NT2/D1 (cell line): ENCODE measurements at regions not wholly inside any gene's neighbourhood (a gene's known extent, or its start where the extent isn't known, plus 50 kb on each side); places are given as distances from the start of the nearest gene placed in this dataset.
A peak's percentile ranks its signal among the peaks of the same experiment; 100 is the strongest.

Experiments used
- DNase-seq: peaks from one replicate; pipeline ENCODE4 v3.0.0-alpha.2; 2011; ENCODE audit warnings: low read depth, low spot score
- H3K27me3 ChIP-seq: 2 replicates; pipeline ENCODE4 v1.6.0; 2011; ENCODE audit warnings: mild to moderate bottlenecking; ENCODE audit not compliant: insufficient read length, insufficient read depth
- H3K36me3 ChIP-seq: 2 replicates; pipeline ENCODE4 v1.6.1; 2011; ENCODE audit warnings: mild to moderate bottlenecking, low read length, mixed read lengths; ENCODE audit not compliant: insufficient read depth, insufficient read length
- H3K4me1 ChIP-seq: 2 replicates; pipeline ENCODE4 v1.5.1; 2011; ENCODE audit not compliant: insufficient read depth, insufficient read length
- H3K4me3 ChIP-seq: 2 replicates; pipeline ENCODE4 v1.5.1; 2011; ENCODE audit warnings: low read depth; ENCODE audit not compliant: insufficient read length
- H3K9ac ChIP-seq: 2 replicates; pipeline ENCODE4 v1.6.0; 2011; ENCODE audit warnings: low read depth; ENCODE audit not compliant: insufficient read length
- H3K9me3 ChIP-seq: 2 replicates; pipeline ENCODE4 v1.5.1; 2011; ENCODE audit warnings: mild to moderate bottlenecking, low read length; ENCODE audit not compliant: insufficient read depth
- SUZ12 ChIP-seq: IDR thresholded peaks from 2 replicates; pipeline ENCODE4 v1.6.1; 2011; ENCODE audit not compliant: insufficient read length, insufficient read depth; ENCODE audit errors: extremely low read depth
- YY1 ChIP-seq: IDR thresholded peaks from 2 replicates; pipeline ENCODE4 v1.6.1; 2011; ENCODE audit not compliant: insufficient read length, insufficient read depth
- ZNF274 ChIP-seq: IDR thresholded peaks from 2 replicates; pipeline ENCODE4 v1.6.1; 2011; ENCODE audit warnings: mild to moderate bottlenecking, low read depth, low read length

DNA sequence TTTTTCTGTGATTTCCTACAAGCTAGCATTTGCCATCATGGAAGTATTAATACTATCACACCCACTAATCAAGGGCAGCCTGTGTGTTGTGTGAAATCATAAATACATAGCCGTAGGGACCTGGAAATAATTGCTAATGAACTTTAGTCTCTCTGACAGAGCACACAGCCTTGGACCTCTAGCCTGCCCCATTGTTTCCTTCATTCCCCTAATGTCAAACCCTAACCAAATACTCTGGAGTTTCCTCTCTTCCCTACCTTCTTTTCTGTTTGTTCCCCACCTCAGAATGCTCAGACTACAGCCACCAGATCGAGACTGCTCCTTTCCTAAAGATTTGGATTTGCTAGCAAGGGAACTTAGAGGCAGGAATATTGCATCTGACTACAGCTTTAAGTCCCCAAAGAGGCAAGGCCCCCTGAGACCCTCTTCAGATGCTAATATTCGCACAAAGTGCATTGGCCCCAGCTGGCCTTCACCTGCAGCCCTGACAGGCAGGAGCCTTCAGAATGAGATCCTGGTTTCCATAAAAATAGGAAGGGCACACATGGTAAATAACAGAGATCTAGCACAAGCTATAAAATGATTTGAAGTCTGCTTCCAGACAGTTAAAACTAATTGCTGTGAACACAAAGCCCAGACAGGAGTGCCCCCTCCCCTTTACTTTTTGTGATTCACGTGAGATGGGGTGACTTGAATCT lies 279.2 kb upstream of the DCC start:
- peak; percentile 15 for DNase-seq
- Histone ChIP-seq H3K9ac (no peak overlapping the region), H3K27me3 (no peaks in the 10 kb centered on the region)

DNA sequence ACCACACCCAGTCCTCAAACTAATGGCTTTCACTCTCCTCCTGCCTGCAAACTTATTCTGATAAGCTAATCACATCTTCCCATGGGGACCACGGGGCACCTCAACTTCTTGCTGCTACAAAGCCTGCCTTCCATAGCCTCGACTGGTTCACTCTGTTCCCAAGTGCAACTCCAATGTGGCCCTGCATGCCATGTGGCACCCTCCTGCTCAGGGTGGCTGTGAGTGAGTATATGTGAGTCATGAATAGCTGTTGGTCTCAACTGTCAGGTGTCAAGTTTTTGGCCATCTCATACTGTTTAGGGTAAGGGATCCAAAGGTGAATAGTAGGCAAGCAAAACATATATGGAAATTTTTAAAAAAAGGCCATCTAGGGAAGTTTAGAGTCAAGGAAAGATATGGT lies 276.1 kb upstream of the DCC start:
- Histone ChIP-seq H3K36me3 (no peaks in the 10 kb centered on the region), H3K4me1 (no peaks in the 10 kb centered on the region), H3K27me3 (no peaks in the 10 kb centered on the region), H3K9ac (no peak overlapping the region), H3K9me3 (peaks cover 12% of the 10 kb centered on the region), H3K4me3 (no peak overlapping the region)
- TF ChIP-seq ZNF274, result no peak
- TF ChIP-seq SUZ12, result no peak
- TF ChIP-seq YY1, result no peak
- DNase-seq, result no peak

More for the DNA sequence above, 279.2 kb upstream of the DCC start:
- Histone ChIP-seq H3K4me1 (no peaks in the 10 kb centered on the region), H3K4me3 (no peak overlapping the region), H3K36me3 (no peaks in the 10 kb centered on the region), H3K9me3 (no peaks in the 10 kb centered on the region; the same call in 1 of the 2 replicates)
- TF ChIP-seq ZNF274, result no peak

GRCh38 chr18:52069201-52069600 lies 270.8 kb upstream of the DCC start:
- H3K4me3 ChIP-seq, result no peak overlapping the region
- DNase-seq, result no peak
- H3K9me3 ChIP-seq, result peaks cover 12% of the 10 kb centered on the region
- no peaks in the 10 kb centered on the region for H3K27me3 ChIP-seq
- TF ChIP-seq YY1, result no peak
- no peak for TF ChIP-seq SUZ12
- TF ChIP-seq ZNF274, result no peak
- no peaks in the 10 kb centered on the region for H3K4me1 ChIP-seq
- H3K9ac ChIP-seq, result no peak overlapping the region
- no peaks in the 10 kb centered on the region for H3K36me3 ChIP-seq

GRCh38 chr18:52070291-52070756 lies 269.7 kb upstream of the DCC start:
- Histone ChIP-seq H3K9me3 (peaks cover 12% of the 10 kb centered on the region), H3K27me3 (no peaks in the 10 kb centered on the region), H3K4me3 (no peak overlapping the region), H3K4me1 (no peaks in the 10 kb centered on the region), H3K9ac (no peak overlapping the region), H3K36me3 (no peaks in the 10 kb centered on the region)
- DNase-seq, result no peak
- TF ChIP-seq YY1 (no peak), SUZ12 (no peak), ZNF274 (no peak)

- DNase-seq, result no peak
- H3K36me3 ChIP-seq, result no peaks in the 10 kb centered on the region
- no peaks in the 10 kb centered on the region for H3K4me1 ChIP-seq
- no peak overlapping the region for H3K9ac ChIP-seq
- H3K9me3 ChIP-seq, result no peaks in the 10 kb centered on the region
- no peaks in the 10 kb centered on the region for H3K27me3 ChIP-seq
- TF ChIP-seq SUZ12 (no peak), ZNF274 (no peak)
- no peak overlapping the region for H3K4me3 ChIP-seq
Observed at GRCh38 chr18:52077251-52077983, 262.6 kb upstream of the DCC start.

DNA sequence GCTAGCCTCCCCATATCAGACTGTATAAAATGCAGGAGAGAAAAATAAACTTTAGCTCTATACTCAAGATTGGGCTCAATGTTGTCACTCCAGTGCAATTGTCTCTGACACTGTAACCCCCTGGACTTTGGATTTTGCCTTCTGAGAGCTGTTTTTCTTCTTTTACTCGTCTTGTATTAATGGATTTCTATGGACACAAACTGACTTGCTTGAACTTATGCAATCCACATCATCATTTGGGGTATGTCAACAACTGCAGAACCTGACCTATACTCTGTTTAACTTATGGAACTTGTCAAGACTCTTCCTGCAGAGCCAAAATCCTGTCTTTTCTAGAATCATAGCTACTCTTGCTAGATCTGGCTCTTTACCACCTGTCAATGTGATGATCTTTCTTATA lies 257.8 kb upstream of the DCC start:
- H3K9me3 ChIP-seq, result no peaks in the 10 kb centered on the region
- H3K4me1 ChIP-seq, result no peaks in the 10 kb centered on the region
- TF ChIP-seq ZNF274 (no peak), YY1 (no peak), SUZ12 (no peak)
- H3K9ac ChIP-seq, result no peak overlapping the region
- H3K36me3 ChIP-seq, result no peaks in the 10 kb centered on the region
- no peaks in the 10 kb centered on the region for H3K27me3 ChIP-seq
- H3K4me3 ChIP-seq, result no peak overlapping the region
- no peak for DNase-seq

DNA sequence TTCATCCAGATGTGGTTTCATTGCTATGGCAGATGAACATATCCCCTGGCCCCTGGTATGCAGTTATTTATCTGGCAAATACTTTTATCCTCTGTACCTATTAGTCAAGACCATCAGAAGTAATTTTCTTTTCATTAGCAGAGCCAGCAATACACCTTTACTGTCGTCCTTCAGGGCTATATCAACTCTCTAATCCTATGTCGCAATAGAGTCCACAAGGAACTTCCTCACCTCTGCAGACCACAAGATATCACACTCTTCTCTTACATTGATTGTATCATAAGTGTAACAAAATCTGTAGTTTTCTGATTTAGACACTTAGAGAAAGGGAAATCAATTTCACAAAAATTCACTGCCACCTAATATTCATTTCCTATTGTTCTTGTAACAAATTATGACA lies 252.9 kb upstream of the DCC start:
- Histone ChIP-seq H3K9ac (no peak overlapping the region), H3K27me3 (no peaks in the 10 kb centered on the region), H3K4me3 (no peak overlapping the region), H3K36me3 (no peaks in the 10 kb centered on the region), H3K4me1 (no peaks in the 10 kb centered on the region), H3K9me3 (no peaks in the 10 kb centered on the region)
- DNase-seq, result no peak
- TF ChIP-seq SUZ12 (no peak), ZNF274 (no peak), YY1 (no peak)
